Ascending aorta (tissue), 2 donors: ENCODE measurements at regions not wholly inside any gene's neighbourhood (a gene's known extent, or its start where the extent isn't known, plus 50 kb on each side); places are given as distances from the start of the nearest gene placed in this dataset.

Experiments used
- DNase-seq, 2 donors: peaks; one replicate each; pipeline ENCODE4 v3.0.0-alpha.2; 2019; ENCODE audit warnings: low spot score in 2 of 2
- H3K27ac ChIP-seq, 2 donors: fragments of 200-600 bp; sonication (generic); one replicate each; pipeline ENCODE4 v1.5.1; 2016 to 2017; ENCODE audit warnings: mild to moderate bottlenecking in 1 of 2
- H3K27me3 ChIP-seq: fragments of 200-600 bp; sonication (generic); one replicate; pipeline ENCODE4 v1.5.1; 2017
- H3K36me3 ChIP-seq, 2 donors: fragments of 200-600 bp; sonication (generic); one replicate each; pipeline ENCODE4 v1.5.1; 2016
- H3K4me1 ChIP-seq, 2 donors: fragments of 200-600 bp; sonication (generic); one replicate each; pipeline ENCODE4 v1.5.1; 2016 to 2017; ENCODE audit warnings: mild to moderate bottlenecking in 1 of 2
- H3K4me3 ChIP-seq, 2 donors: fragments of 200-600 bp; sonication (generic); one replicate each; pipeline ENCODE4 v1.5.1; 2016 to 2017; ENCODE audit warnings: mild to moderate bottlenecking in 1 of 2
- H3K9me3 ChIP-seq, 2 donors: fragments of 200-600 bp; sonication (generic); one replicate each; pipeline ENCODE4 v1.5.1; 2016
- CTCF ChIP-seq, 3 experiments: fragments of 200-600 bp in 2 of 3; fragments of 450-650 bp in 1 of 3; sonication (generic) in 2 of 3; IDR thresholded peaks; one replicate each; pipeline ENCODE4 v1.5.1; 2016 to 2019; ENCODE audit warnings: antibody characterized with exemption in 3 of 3, mild to moderate bottlenecking in 1 of 3, moderate library complexity in 1 of 3
- intact Hi-C: fragments of 100-400 bp; cut with DNase I; formaldehyde crosslinking; loops from one replicate; pipeline ENCODE4 v1.15.1; 2023

- no peak for TF ChIP-seq CTCF (IDR thresholded peaks at IDR 0.05)
- no peaks in the 10 kb centered on the region for H3K4me1 ChIP-seq
- H3K27me3 ChIP-seq: no peaks in the 10 kb centered on the region
- no peaks in the 10 kb centered on the region for H3K9me3 ChIP-seq
- no peak for DNase-seq
- no peaks in the 10 kb centered on the region for H3K36me3 ChIP-seq
- intact Hi-C loops: no loop called here
- H3K27ac ChIP-seq: no peak overlapping the region
- no peak overlapping the region for H3K4me3 ChIP-seq
These were observed 835.6 kb downstream of the PCDH17 start for GRCh38 chr13:58467176-58467575.

GRCh38 chr13:58472483-58472882 lies 840.9 kb downstream of the PCDH17 start:
- H3K4me1 ChIP-seq: no peaks in the 10 kb centered on the region
- no peaks in the 10 kb centered on the region for H3K9me3 ChIP-seq
- no peak for DNase-seq
- no peak overlapping the region for H3K4me3 ChIP-seq
- no peaks in the 10 kb centered on the region for H3K27me3 ChIP-seq
- H3K27ac ChIP-seq: no peak overlapping the region
- TF ChIP-seq CTCF (IDR thresholded peaks at IDR 0.05): no peak
- intact Hi-C loops: no loop called here
- H3K36me3 ChIP-seq: no peaks in the 10 kb centered on the region

GRCh38 chr13:58474581-58474980 lies 843.0 kb downstream of the PCDH17 start:
- no peak overlapping the region for H3K27ac ChIP-seq
- no peaks in the 10 kb centered on the region for H3K27me3 ChIP-seq
- no peak overlapping the region for H3K4me3 ChIP-seq
- no peaks in the 10 kb centered on the region for H3K4me1 ChIP-seq
- TF ChIP-seq CTCF (IDR thresholded peaks at IDR 0.05): no peak
- no peaks in the 10 kb centered on the region for H3K9me3 ChIP-seq
- intact Hi-C loops: no loop called here
- H3K36me3 ChIP-seq: no peaks in the 10 kb centered on the region
- DNase-seq: no peak

- no peak overlapping the region for H3K27ac ChIP-seq
- intact Hi-C loops: no loop called here
- no peak for TF ChIP-seq CTCF (IDR thresholded peaks at IDR 0.05)
- H3K4me1 ChIP-seq: no peaks in the 10 kb centered on the region
- no peaks in the 10 kb centered on the region for H3K36me3 ChIP-seq
- H3K27me3 ChIP-seq: no peaks in the 10 kb centered on the region
- no peaks in the 10 kb centered on the region for H3K9me3 ChIP-seq
- DNase-seq: no peak
- no peak overlapping the region for H3K4me3 ChIP-seq
These were observed 844.8 kb downstream of the PCDH17 start for GRCh38 chr13:58476206-58476918.

- DNase-seq: no peak
- intact Hi-C loops: no loop called here
- H3K4me3 ChIP-seq: no peak overlapping the region
- no peak overlapping the region for H3K27ac ChIP-seq
- no peaks in the 10 kb centered on the region for H3K9me3 ChIP-seq
- H3K4me1 ChIP-seq: no peaks in the 10 kb centered on the region
- no peaks in the 10 kb centered on the region for H3K36me3 ChIP-seq
- no peak for TF ChIP-seq CTCF (IDR thresholded peaks at IDR 0.05)
- H3K27me3 ChIP-seq: no peaks in the 10 kb centered on the region
These were observed 847.3 kb downstream of the PCDH17 start for GRCh38 chr13:58478858-58479257.

- H3K27ac ChIP-seq: no peak overlapping the region
- H3K27me3 ChIP-seq: no peaks in the 10 kb centered on the region
- no peak for TF ChIP-seq CTCF (IDR thresholded peaks at IDR 0.05)
These were observed 848.5 kb downstream of the PCDH17 start for GRCh38 chr13:58480061-58480460.

More at GRCh38 chr13:58480061-58480460, 848.5 kb downstream of the PCDH17 start:
- Histone ChIP-seq H3K4me3 (no peak overlapping the region), H3K36me3 (no peaks in the 10 kb centered on the region), H3K9me3 (no peaks in the 10 kb centered on the region), H3K4me1 (no peaks in the 10 kb centered on the region)
- no peak for DNase-seq
- intact Hi-C loops: no loop called here
